Effector memory CD8-positive, alpha-beta T cell (primary cell): ENCODE measurements at regions not wholly inside any gene's neighbourhood (a gene's known extent, or its start where the extent isn't known, plus 50 kb on each side); places are given as distances from the start of the nearest gene placed in this dataset.

Experiments used
- ATAC-seq: fragments of 150-1000 bp; cut with Tn5 transposase; replicated peaks from 2 replicates; pipeline ENCODE4 v1.10.0; 2021; ENCODE audit warnings: mild to moderate bottlenecking, moderate library complexity
- DNase-seq, 3 experiments: peaks; one replicate each; pipeline ENCODE4 v3.0.0; 2021
- H3K27ac Mint-ChIP-seq, 2 donors: one replicate each; pipeline ENCODE4 v1.8.0; 2022; ENCODE audit warnings: mild to moderate bottlenecking in 2 of 2, mixed read lengths in 2 of 2, moderate library complexity in 2 of 2
- H3K27me3 Mint-ChIP-seq, 2 donors: one replicate each; pipeline ENCODE4 v1.8.0; 2022; ENCODE audit warnings: mixed read lengths in 2 of 2
- H3K36me3 Mint-ChIP-seq: one replicate; pipeline ENCODE4 v1.8.0; 2022; ENCODE audit warnings: mild to moderate bottlenecking, moderate library complexity, mixed read lengths; ENCODE audit not compliant: insufficient read depth
- H3K4me1 Mint-ChIP-seq, 2 donors: one replicate each; pipeline ENCODE4 v1.8.0; 2022; ENCODE audit warnings: low read depth in 2 of 2, mixed read lengths in 2 of 2
- H3K4me3 Mint-ChIP-seq, 2 donors: one replicate each; pipeline ENCODE4 v1.8.0; 2022; ENCODE audit warnings: mild to moderate bottlenecking in 2 of 2, mixed read lengths in 2 of 2, moderate library complexity in 2 of 2
- H3K9me3 Mint-ChIP-seq, 2 donors: one replicate each; pipeline ENCODE4 v1.8.0; 2022; ENCODE audit warnings: mixed read lengths in 2 of 2

DNA sequence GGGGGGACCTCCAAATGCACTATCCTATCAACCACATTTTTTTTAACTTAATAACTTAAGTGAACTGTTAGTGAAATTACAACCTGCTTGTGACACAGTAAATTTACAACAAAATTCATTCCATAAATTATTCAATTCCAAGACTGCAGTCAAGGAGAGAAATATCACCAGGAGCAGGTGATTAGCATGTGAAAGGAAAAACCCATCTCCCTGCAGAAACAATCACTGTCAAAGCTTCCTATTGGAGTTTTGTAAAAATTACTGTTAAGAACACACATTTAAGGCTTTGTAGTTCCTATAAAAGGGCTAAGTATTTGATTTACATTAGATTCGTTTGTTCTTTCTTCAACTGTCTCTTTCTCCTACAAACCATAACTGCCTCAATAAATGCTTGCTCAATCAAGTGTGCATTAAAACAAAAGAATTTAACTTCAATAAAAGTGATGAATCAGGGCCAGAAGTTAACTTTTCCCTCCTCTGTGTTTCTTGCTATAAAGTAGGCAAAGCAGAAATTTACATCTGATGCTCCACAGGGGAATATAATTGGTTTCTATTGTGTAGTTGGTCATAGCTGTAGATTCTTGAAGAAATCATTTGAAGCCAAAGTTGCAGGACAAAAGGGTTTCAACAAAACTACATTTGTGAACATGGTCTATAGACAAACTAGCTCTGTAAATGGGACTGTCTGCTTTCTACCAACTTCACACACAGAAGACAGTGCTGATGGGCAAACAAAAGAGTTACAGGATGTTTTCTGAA lies 195.1 kb upstream of the PSMD7 start:
- H3K9me3 Mint-ChIP-seq: peaks cover 0 to 3% of the 10 kb centered on the region in 2 donors
- H3K36me3 Mint-ChIP-seq: no peaks in the 10 kb centered on the region
- DNase-seq (no peak), ATAC-seq (no peak)
- H3K27me3 Mint-ChIP-seq: no peaks in the 10 kb centered on the region
- H3K4me3 Mint-ChIP-seq: no peak overlapping the region
- no peak overlapping the region for H3K27ac Mint-ChIP-seq
- H3K4me1 Mint-ChIP-seq: no peaks in the 10 kb centered on the region

GRCh38 chr16:74100395-74101326 lies 196.0 kb upstream of the PSMD7 start:
- DNase-seq: no peak
- no peaks in the 10 kb centered on the region for H3K27me3 Mint-ChIP-seq
- H3K4me3 Mint-ChIP-seq: no peak overlapping the region
- ATAC-seq: no peak
- no peak overlapping the region for H3K27ac Mint-ChIP-seq
- H3K9me3 Mint-ChIP-seq: peaks cover 0 to 3% of the 10 kb centered on the region in 2 donors
- no peaks in the 10 kb centered on the region for H3K4me1 Mint-ChIP-seq
- no peaks in the 10 kb centered on the region for H3K36me3 Mint-ChIP-seq

GRCh38 chr16:74099530-74099929 lies 197.1 kb upstream of the PSMD7 start:
- DNase-seq: no peak
- no peaks in the 10 kb centered on the region for H3K4me1 Mint-ChIP-seq
- H3K9me3 Mint-ChIP-seq: peaks cover 0 to 6% of the 10 kb centered on the region in 2 donors
- H3K27ac Mint-ChIP-seq: no peak overlapping the region
- no peak for ATAC-seq
- H3K36me3 Mint-ChIP-seq: no peaks in the 10 kb centered on the region
- H3K4me3 Mint-ChIP-seq: no peak overlapping the region
- no peaks in the 10 kb centered on the region for H3K27me3 Mint-ChIP-seq

DNA sequence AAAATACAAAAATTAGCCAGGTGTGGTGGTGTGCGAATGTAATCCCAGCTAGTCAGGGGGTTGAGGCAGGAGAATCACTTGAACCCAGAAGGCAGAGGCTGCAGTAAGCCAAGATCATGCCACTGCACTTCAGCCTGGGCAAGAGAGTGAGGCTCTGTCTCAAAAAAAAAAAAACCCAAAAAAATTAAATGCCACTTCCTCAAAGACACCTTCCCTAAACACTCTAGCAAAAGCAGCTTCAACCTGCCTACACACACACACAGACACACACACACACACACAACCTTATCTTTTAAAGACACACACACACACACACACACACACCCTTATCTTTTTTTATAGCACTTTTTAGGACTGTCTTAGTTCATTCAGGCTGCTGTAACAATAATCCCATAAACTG lies 201.7 kb upstream of the PSMD7 start:
- H3K36me3 Mint-ChIP-seq: peaks cover 3% of the 10 kb centered on the region
- no peak for ATAC-seq
- H3K27me3 Mint-ChIP-seq: no peaks in the 10 kb centered on the region
- no peak overlapping the region for H3K27ac Mint-ChIP-seq
- H3K4me3 Mint-ChIP-seq: no peak overlapping the region
- DNase-seq: no peak
- H3K4me1 Mint-ChIP-seq: no peaks in the 10 kb centered on the region
- peaks cover 0 to 2% of the 10 kb centered on the region in 2 donors for H3K9me3 Mint-ChIP-seq

DNA sequence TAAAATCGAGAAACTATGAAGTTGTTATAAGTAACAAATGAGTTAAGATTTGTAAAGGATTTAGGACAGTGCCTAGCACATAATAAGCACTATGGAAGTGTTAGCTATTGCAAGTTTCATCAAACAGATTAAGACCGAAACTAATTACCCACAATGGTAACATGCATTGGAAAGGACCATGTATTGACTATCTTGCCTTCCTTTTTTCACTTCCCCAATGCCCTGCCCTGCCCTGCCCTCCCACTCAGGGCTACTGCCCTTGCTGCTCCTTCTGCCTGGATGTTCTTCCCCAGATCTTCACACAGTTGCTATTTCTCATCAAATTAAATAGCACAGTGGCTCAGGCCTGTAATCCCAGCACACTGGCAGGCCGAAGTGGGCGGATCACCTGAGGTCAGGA lies 202.1 kb upstream of the PSMD7 start:
- no peaks in the 10 kb centered on the region for H3K27me3 Mint-ChIP-seq
- H3K4me3 Mint-ChIP-seq: no peak overlapping the region
- H3K9me3 Mint-ChIP-seq: peaks cover 0 to 2% of the 10 kb centered on the region in 2 donors
- H3K4me1 Mint-ChIP-seq: no peaks in the 10 kb centered on the region
- no peak for DNase-seq
- H3K36me3 Mint-ChIP-seq: peaks cover 3% of the 10 kb centered on the region
- no peak for ATAC-seq
- no peak overlapping the region for H3K27ac Mint-ChIP-seq

- DNase-seq (no peak), ATAC-seq (no peak)
- Mint-ChIP-seq H3K27ac (no peak overlapping the region), H3K36me3 (peaks cover 3% of the 10 kb centered on the region), H3K9me3 (peaks cover 0 to 4% of the 10 kb centered on the region in 2 donors), H3K4me1 (no peaks in the 10 kb centered on the region), H3K27me3 (no peaks in the 10 kb centered on the region), H3K4me3 (no peak overlapping the region)
Observed at GRCh38 chr16:74092336-74092735, 204.3 kb upstream of the PSMD7 start.

GRCh38 chr16:74090871-74091270 lies 205.7 kb upstream of the PSMD7 start:
- no peak for ATAC-seq

GRCh38 chr16:74083541-74083940 lies 213.1 kb upstream of the PSMD7 start:
- H3K4me3 Mint-ChIP-seq: no peak overlapping the region
- no peak for DNase-seq
- no peaks in the 10 kb centered on the region for H3K36me3 Mint-ChIP-seq
- H3K27ac Mint-ChIP-seq: no peak overlapping the region
- ATAC-seq: no peak
- no peaks in the 10 kb centered on the region for H3K27me3 Mint-ChIP-seq
- H3K4me1 Mint-ChIP-seq: no peaks in the 10 kb centered on the region
- H3K9me3 Mint-ChIP-seq: peaks cover 0 to 1% of the 10 kb centered on the region in 2 donors

More at GRCh38 chr16:74090871-74091270, 205.7 kb upstream of the PSMD7 start:
- peaks cover 3% of the 10 kb centered on the region for H3K36me3 Mint-ChIP-seq
- H3K27ac Mint-ChIP-seq: no peak overlapping the region
- H3K4me3 Mint-ChIP-seq: no peak overlapping the region
- peaks cover 0 to 4% of the 10 kb centered on the region in 2 donors for H3K9me3 Mint-ChIP-seq
- H3K27me3 Mint-ChIP-seq: no peaks in the 10 kb centered on the region
- DNase-seq: no peak
- H3K4me1 Mint-ChIP-seq: no peaks in the 10 kb centered on the region

- no peaks in the 10 kb centered on the region for H3K4me1 Mint-ChIP-seq
- H3K9me3 Mint-ChIP-seq: peaks cover 0 to 2% of the 10 kb centered on the region in 2 donors
- no peaks in the 10 kb centered on the region for H3K36me3 Mint-ChIP-seq
- H3K4me3 Mint-ChIP-seq: no peak overlapping the region
- no peaks in the 10 kb centered on the region for H3K27me3 Mint-ChIP-seq
- ATAC-seq (no peak), DNase-seq (no peak)
- no peak overlapping the region for H3K27ac Mint-ChIP-seq
Observed at GRCh38 chr16:74080311-74080710, 216.3 kb upstream of the PSMD7 start.

- Mint-ChIP-seq H3K36me3 (no peaks in the 10 kb centered on the region), H3K4me1 (no peaks in the 10 kb centered on the region), H3K9me3 (peaks cover 4 to 5% of the 10 kb centered on the region in 2 donors)
Observed at GRCh38 chr16:74079232-74079586, 217.4 kb upstream of the PSMD7 start.

DNA sequence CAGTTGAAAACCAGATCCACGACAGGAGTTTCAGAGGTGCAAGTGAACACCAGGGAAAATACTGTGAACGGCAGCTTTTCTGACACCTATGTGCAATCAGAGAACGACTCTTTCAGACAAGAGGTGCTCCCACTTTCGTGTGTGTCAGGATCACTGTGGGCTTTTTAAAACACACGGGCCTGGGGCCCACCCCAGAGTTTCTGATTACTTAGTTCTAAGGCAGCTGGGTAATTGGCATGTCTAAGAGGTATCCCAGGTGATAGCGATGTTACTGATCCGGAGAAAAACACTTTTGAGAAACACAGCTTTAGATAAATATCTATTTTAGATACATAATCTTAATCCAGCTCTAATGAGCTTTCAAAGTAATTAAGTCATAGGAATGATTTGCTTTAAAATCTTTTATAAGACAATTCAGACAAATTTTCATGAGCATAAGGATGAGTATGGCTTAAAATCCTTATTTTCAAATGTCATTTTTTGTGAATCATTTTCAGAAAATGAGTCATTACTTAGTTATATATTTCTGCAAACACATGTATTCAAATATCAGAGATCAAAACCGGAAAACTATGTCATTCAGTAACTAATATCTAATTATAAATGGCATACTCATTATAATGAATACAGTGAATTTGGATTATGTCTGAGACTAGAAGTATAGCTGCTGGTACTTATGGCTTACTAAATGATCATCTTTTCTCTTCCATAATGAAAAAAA lies 217.9 kb upstream of the PSMD7 start:
- no peak overlapping the region for H3K27ac Mint-ChIP-seq
- no peak overlapping the region for H3K4me3 Mint-ChIP-seq
- peaks cover 6% of the 10 kb centered on the region in 2 donors for H3K9me3 Mint-ChIP-seq
- H3K4me1 Mint-ChIP-seq: no peaks in the 10 kb centered on the region
- H3K27me3 Mint-ChIP-seq: no peaks in the 10 kb centered on the region
- DNase-seq (no peak), ATAC-seq (no peak)
- H3K36me3 Mint-ChIP-seq: no peaks in the 10 kb centered on the region

More at GRCh38 chr16:74079232-74079586, 217.4 kb upstream of the PSMD7 start:
- Mint-ChIP-seq H3K27ac (no peak overlapping the region), H3K27me3 (no peaks in the 10 kb centered on the region), H3K4me3 (no peak overlapping the region)
- no peak for ATAC-seq
- no peak for DNase-seq

DNA sequence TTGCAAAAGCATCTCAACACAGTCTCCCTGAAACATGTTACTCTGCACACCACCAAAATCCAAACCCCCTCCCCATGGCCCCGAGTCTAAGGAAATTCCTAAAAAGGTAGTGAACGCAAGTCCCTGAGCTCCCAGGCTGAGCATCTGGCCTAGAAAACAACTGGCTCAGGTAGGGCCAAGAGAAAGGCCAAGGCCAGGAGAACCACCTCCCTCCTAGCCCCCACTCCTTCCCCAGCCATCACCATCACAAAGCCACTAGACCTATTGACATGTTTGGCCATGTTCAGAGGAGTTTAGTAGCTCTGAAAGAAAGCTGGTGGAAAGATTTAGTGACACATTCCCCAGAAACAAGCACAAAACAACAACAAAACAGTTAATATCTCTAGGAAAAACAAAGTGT lies 220.0 kb upstream of the PSMD7 start:
- DNase-seq (no peak), ATAC-seq (no peak)
- Mint-ChIP-seq H3K36me3 (no peaks in the 10 kb centered on the region), H3K27me3 (no peaks in the 10 kb centered on the region), H3K27ac (no peak overlapping the region), H3K4me3 (no peak overlapping the region), H3K4me1 (peaks cover 0 to 2% of the 10 kb centered on the region in 2 donors), H3K9me3 (peaks cover 6 to 15% of the 10 kb centered on the region in 2 donors)

- H3K36me3 Mint-ChIP-seq: no peaks in the 10 kb centered on the region
- peaks cover 6 to 15% of the 10 kb centered on the region in 2 donors for H3K9me3 Mint-ChIP-seq
- no peak overlapping the region for H3K4me3 Mint-ChIP-seq
- H3K4me1 Mint-ChIP-seq: peaks cover 0 to 2% of the 10 kb centered on the region in 2 donors
- ATAC-seq (no peak), DNase-seq (no peak)
- no peak overlapping the region for H3K27ac Mint-ChIP-seq
- no peaks in the 10 kb centered on the region for H3K27me3 Mint-ChIP-seq
Observed at GRCh38 chr16:74075393-74075792, 221.2 kb upstream of the PSMD7 start.
